ENCODE measurements at regions not wholly inside any gene's neighbourhood (a gene's known extent, or its start where the extent isn't known, plus 50 kb on each side); places are given as distances from the start of the nearest gene placed in this dataset.
"Not testable (repeated sequence)": the region's sequence is repeated elsewhere in the genome, so short reads cannot be mapped to it uniquely, and the experiment has no call there.

GRCh38 chr14:105615986-105616801 is 89.8 kb downstream of the TMEM121 start:
- TF ChIP-seq, protein P1, sequence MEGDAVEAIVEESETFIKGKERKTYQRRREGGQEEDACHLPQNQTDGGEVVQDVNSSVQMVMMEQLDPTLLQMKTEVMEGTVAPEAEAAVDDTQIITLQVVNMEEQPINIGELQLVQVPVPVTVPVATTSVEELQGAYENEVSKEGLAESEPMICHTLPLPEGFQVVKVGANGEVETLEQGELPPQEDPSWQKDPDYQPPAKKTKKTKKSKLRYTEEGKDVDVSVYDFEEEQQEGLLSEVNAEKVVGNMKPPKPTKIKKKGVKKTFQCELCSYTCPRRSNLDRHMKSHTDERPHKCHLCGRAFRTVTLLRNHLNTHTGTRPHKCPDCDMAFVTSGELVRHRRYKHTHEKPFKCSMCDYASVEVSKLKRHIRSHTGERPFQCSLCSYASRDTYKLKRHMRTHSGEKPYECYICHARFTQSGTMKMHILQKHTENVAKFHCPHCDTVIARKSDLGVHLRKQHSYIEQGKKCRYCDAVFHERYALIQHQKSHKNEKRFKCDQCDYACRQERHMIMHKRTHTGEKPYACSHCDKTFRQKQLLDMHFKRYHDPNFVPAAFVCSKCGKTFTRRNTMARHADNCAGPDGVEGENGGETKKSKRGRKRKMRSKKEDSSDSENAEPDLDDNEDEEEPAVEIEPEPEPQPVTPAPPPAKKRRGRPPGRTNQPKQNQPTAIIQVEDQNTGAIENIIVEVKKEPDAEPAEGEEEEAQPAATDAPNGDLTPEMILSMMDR (conservative IDR thresholded peaks at IDR 0.05; ENCODE audit: low read depth in 2 of 2): not testable (repeated sequence)
- not testable (repeated sequence) for TF ChIP-seq EZH2 (IDR thresholded peaks at IDR 0.05; ENCODE audit: low read depth, unreplicated experiment); POLR2AphosphoS5 (IDR thresholded peaks at IDR 0.05; ENCODE audit: low read depth); JUNB (IDR thresholded peaks at IDR 0.05; ENCODE audit: unreplicated experiment); EZH2phosphoT487 (IDR thresholded peaks at IDR 0.05; ENCODE audit: unreplicated experiment); ETS1 (IDR thresholded peaks at IDR 0.05); CREB1 (CRISPR knock-in tag; IDR thresholded peaks at IDR 0.05; ENCODE audit: low read depth); ZNF114 (CRISPR knock-in tag; IDR thresholded peaks at IDR 0.05)
- TF ChIP-seq, protein P2, sequence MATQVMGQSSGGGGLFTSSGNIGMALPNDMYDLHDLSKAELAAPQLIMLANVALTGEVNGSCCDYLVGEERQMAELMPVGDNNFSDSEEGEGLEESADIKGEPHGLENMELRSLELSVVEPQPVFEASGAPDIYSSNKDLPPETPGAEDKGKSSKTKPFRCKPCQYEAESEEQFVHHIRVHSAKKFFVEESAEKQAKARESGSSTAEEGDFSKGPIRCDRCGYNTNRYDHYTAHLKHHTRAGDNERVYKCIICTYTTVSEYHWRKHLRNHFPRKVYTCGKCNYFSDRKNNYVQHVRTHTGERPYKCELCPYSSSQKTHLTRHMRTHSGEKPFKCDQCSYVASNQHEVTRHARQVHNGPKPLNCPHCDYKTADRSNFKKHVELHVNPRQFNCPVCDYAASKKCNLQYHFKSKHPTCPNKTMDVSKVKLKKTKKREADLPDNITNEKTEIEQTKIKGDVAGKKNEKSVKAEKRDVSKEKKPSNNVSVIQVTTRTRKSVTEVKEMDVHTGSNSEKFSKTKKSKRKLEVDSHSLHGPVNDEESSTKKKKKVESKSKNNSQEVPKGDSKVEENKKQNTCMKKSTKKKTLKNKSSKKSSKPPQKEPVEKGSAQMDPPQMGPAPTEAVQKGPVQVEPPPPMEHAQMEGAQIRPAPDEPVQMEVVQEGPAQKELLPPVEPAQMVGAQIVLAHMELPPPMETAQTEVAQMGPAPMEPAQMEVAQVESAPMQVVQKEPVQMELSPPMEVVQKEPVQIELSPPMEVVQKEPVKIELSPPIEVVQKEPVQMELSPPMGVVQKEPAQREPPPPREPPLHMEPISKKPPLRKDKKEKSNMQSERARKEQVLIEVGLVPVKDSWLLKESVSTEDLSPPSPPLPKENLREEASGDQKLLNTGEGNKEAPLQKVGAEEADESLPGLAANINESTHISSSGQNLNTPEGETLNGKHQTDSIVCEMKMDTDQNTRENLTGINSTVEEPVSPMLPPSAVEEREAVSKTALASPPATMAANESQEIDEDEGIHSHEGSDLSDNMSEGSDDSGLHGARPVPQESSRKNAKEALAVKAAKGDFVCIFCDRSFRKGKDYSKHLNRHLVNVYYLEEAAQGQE (IDR thresholded peaks at IDR 0.05; ENCODE audit: unreplicated experiment): not testable (repeated sequence)
